ENCODE measurements at regions not wholly inside any gene's neighbourhood (a gene's known extent, or its start where the extent isn't known, plus 50 kb on each side); places are given as distances from the start of the nearest gene placed in this dataset.

DNA sequence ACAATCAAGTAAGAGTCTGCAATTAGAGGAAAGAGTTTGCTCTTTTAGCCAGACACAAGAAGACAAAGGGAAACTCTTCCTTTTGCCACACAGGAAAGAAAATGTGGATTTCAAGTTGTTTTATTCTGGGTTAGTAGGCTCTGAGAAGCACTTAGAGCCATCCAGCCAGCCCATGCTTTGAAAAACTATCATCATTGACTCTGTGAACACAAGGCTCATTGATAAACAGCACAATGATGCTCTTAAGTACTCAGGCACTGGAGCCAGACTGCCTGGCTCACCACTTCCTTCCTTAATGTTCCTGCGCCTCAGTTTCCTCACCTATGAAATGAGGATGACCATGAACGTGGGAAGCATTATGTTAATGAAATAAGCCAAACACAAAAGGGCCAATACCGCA is 150.2 kb upstream of the EEA1 start:
- Histone ChIP-seq H3K27ac (ENCODE audit: low read depth, low read length, poor library complexity, severe bottlenecking) (no peak overlapping the region), H3K4me2 (ENCODE audit: low read length) (no peak overlapping the region), H3K36me3 (ENCODE audit: insufficient read depth, low read length) (no peaks in the 10 kb centered on the region), H3K4me3 (ENCODE audit: low read depth, low read length, poor library complexity, severe bottlenecking) (no peak overlapping the region), H3K79me2 (ENCODE audit: insufficient read depth, low read depth, low read length) (no peaks in the 10 kb centered on the region), H3K9me3 (ENCODE audit: low read length) (no peaks in the 10 kb centered on the region), H4K20me1 (ENCODE audit: insufficient read depth, low read length) (no peaks in the 10 kb centered on the region), H3K4me1 (ENCODE audit: insufficient read depth, low read length, poor library complexity, severe bottlenecking) (no peaks in the 10 kb centered on the region), H3K9me2 (ENCODE audit: insufficient read depth, low read length) (no peaks in the 10 kb centered on the region), H2AFZ (ENCODE audit: low read length) (no peak overlapping the region)
- TF ChIP-seq EZH2phosphoT487 (IDR thresholded peaks at IDR 0.05; ENCODE audit: borderline replicate concordance, low read depth, low read length): no peak
- no peak for DNase-seq (ENCODE audit: low spot score)
- ChIA-PET POLR2A (no interaction called here), CTCF (ENCODE audit: unreplicated experiment) (no interaction called here)
- intact Hi-C loops (cut with micrococcal nuclease; ENCODE audit: unreplicated experiment): loop anchor here (5.0 kb wide), 1 partner anchor 92 kb away; no protein-coding TSS in a partner anchor
- no TSS peak for BruUV-seq (replicated peaks)

- H3K4me3 ChIP-seq (ENCODE audit: low read depth, low read length, poor library complexity, severe bottlenecking): no peak overlapping the region
- intact Hi-C loops (cut with micrococcal nuclease; ENCODE audit: unreplicated experiment): loop anchor here (5.0 kb wide), 1 partner anchor 93 kb away; no protein-coding TSS in a partner anchor
- no TSS peak for BruUV-seq (replicated peaks)
These were observed 150.9 kb upstream of the EEA1 start for GRCh38 chr12:93079976-93080375.

DNA sequence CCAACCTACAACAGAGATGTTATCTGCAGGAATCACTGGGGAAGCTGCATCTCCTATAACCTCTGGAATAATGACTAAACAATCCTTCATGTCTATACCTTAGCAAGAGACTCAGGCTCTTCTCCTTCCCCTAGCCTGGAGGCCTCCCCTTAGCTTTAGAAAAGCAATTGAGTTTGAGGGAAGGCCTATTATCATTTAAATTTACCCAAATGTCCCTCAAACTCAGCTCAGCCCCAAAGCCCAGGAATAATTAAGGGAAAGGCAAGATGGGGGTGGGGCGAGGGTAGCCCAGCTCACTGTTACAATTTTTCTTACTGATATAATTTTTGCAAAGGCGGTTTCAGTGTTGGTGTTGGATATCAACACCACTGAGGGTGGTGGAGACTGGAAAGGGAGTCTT is 151.4 kb upstream of the EEA1 start:
- no peak for DNase-seq (ENCODE audit: low spot score)
- TF ChIP-seq, protein P1, sequence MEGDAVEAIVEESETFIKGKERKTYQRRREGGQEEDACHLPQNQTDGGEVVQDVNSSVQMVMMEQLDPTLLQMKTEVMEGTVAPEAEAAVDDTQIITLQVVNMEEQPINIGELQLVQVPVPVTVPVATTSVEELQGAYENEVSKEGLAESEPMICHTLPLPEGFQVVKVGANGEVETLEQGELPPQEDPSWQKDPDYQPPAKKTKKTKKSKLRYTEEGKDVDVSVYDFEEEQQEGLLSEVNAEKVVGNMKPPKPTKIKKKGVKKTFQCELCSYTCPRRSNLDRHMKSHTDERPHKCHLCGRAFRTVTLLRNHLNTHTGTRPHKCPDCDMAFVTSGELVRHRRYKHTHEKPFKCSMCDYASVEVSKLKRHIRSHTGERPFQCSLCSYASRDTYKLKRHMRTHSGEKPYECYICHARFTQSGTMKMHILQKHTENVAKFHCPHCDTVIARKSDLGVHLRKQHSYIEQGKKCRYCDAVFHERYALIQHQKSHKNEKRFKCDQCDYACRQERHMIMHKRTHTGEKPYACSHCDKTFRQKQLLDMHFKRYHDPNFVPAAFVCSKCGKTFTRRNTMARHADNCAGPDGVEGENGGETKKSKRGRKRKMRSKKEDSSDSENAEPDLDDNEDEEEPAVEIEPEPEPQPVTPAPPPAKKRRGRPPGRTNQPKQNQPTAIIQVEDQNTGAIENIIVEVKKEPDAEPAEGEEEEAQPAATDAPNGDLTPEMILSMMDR (conservative IDR thresholded peaks at IDR 0.05; ENCODE audit: low read length): no peak
- TF ChIP-seq EZH2phosphoT487 (IDR thresholded peaks at IDR 0.05; ENCODE audit: borderline replicate concordance, low read depth, low read length): no peak
- Histone ChIP-seq H3K4me2 (ENCODE audit: low read length) (no peak overlapping the region), H3K36me3 (ENCODE audit: insufficient read depth, low read length) (no peaks in the 10 kb centered on the region), H4K20me1 (ENCODE audit: insufficient read depth, low read length) (no peaks in the 10 kb centered on the region), H3K79me2 (ENCODE audit: insufficient read depth, low read depth, low read length) (no peaks in the 10 kb centered on the region), H3K27ac (ENCODE audit: low read depth, low read length, poor library complexity, severe bottlenecking) (no peak overlapping the region), H3K4me3 (ENCODE audit: low read depth, low read length, poor library complexity, severe bottlenecking) (no peak overlapping the region), H3K4me1 (ENCODE audit: insufficient read depth, low read length, poor library complexity, severe bottlenecking) (no peaks in the 10 kb centered on the region), H3K9me3 (ENCODE audit: low read length) (no peaks in the 10 kb centered on the region), H3K9me2 (ENCODE audit: insufficient read depth, low read length) (no peaks in the 10 kb centered on the region), H2AFZ (ENCODE audit: low read length) (no peak overlapping the region)
- ChIA-PET POLR2A (interaction anchor here (0.8 kb wide), 1 partner anchor 78 kb away, joined by 3 read pairs; no protein-coding TSS in a partner anchor), CTCF (ENCODE audit: unreplicated experiment) (no interaction called here)
- no TSS peak for BruUV-seq (replicated peaks)
- intact Hi-C loops (cut with micrococcal nuclease; ENCODE audit: unreplicated experiment): no loop called here

More at GRCh38 chr12:93079976-93080375, 150.9 kb upstream of the EEA1 start:
- CTCF ChIA-PET (ENCODE audit: unreplicated experiment): no interaction called here
- Histone ChIP-seq H3K79me2 (ENCODE audit: insufficient read depth, low read depth, low read length) (no peaks in the 10 kb centered on the region), H3K9me2 (ENCODE audit: insufficient read depth, low read length) (no peaks in the 10 kb centered on the region), H3K4me1 (ENCODE audit: insufficient read depth, low read length, poor library complexity, severe bottlenecking) (no peaks in the 10 kb centered on the region), H3K4me2 (ENCODE audit: low read length) (no peak overlapping the region), H4K20me1 (ENCODE audit: insufficient read depth, low read length) (no peaks in the 10 kb centered on the region), H3K36me3 (ENCODE audit: insufficient read depth, low read length) (no peaks in the 10 kb centered on the region), H2AFZ (ENCODE audit: low read length) (no peak overlapping the region), H3K9me3 (ENCODE audit: low read length) (no peaks in the 10 kb centered on the region), H3K27ac (ENCODE audit: low read depth, low read length, poor library complexity, severe bottlenecking) (no peak overlapping the region)
- TF ChIP-seq, protein P1 (conservative IDR thresholded peaks at IDR 0.05; ENCODE audit: low read length): no peak
- no peak for TF ChIP-seq EZH2phosphoT487 (IDR thresholded peaks at IDR 0.05; ENCODE audit: borderline replicate concordance, low read depth, low read length)
- POLR2A ChIA-PET: no interaction called here
- DNase-seq (ENCODE audit: low spot score): no peak

Data from OCI-LY7 (cell line).